B cell (primary cell): ENCODE measurements at regions not wholly inside any gene's neighbourhood (a gene's known extent, or its start where the extent isn't known, plus 50 kb on each side); places are given as distances from the start of the nearest gene placed in this dataset.

ENCODE experiments used
- EZH2 ChIP-seq: IDR thresholded peaks from 2 replicates; pipeline ENCODE4 v1.6.1; 2012; ENCODE audit warnings: borderline replicate concordance, low read depth, mild to moderate bottlenecking, moderate library complexity, low read length; ENCODE audit not compliant: insufficient read depth, poor library complexity, severe bottlenecking
- TF ChIP-seq, protein P1 (sequence below): fragments of 200-600 bp; IDR thresholded peaks from one replicate; pipeline ENCODE4 v1.8.0; 2022; ENCODE audit warnings: antibody characterized with exemption, mild to moderate bottlenecking

DNA sequence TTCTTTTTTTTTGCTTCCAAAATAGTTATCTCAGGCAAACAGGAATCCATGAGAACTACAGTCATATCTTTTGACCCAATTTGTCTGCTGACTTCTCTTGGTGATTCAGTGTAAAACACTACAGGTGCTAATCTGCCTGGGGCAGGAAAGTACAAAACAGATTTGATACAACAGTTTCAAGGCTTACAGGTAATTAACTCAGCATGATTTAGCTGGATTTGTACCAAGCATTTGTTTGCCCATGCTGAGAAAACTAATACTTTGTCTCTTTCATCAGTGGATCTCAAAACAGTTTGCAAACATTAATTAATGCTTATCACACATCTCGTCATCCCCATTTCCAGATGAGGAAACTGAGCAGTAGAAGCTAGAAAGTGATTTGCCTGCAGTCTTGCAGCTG lies 312.5 kb upstream of the SEMA6A start:
- TF ChIP-seq, protein P1, sequence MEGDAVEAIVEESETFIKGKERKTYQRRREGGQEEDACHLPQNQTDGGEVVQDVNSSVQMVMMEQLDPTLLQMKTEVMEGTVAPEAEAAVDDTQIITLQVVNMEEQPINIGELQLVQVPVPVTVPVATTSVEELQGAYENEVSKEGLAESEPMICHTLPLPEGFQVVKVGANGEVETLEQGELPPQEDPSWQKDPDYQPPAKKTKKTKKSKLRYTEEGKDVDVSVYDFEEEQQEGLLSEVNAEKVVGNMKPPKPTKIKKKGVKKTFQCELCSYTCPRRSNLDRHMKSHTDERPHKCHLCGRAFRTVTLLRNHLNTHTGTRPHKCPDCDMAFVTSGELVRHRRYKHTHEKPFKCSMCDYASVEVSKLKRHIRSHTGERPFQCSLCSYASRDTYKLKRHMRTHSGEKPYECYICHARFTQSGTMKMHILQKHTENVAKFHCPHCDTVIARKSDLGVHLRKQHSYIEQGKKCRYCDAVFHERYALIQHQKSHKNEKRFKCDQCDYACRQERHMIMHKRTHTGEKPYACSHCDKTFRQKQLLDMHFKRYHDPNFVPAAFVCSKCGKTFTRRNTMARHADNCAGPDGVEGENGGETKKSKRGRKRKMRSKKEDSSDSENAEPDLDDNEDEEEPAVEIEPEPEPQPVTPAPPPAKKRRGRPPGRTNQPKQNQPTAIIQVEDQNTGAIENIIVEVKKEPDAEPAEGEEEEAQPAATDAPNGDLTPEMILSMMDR = no peak
- TF ChIP-seq EZH2 = no peak
